Bronchial epithelial cell (primary cell): ENCODE measurements at regions not wholly inside any gene's neighbourhood (a gene's known extent, or its start where the extent isn't known, plus 50 kb on each side); places are given as distances from the start of the nearest gene placed in this dataset.

Source experiments
- DNase-seq: peaks from one replicate; pipeline ENCODE4 v3.0.0-alpha.2; 2010; ENCODE audit warnings: low read depth
- FAIRE-seq: peaks from 2 replicates; lab custom pipeline; 2011; peaks lifted over from hg19 to GRCh38; lab: Jason Lieb, UNC
- H3K27me3 ChIP-seq: 2 replicates; pipeline ENCODE4 v1.5.1; 2011; ENCODE audit warnings: low read length; ENCODE audit not compliant: control insufficient read depth, insufficient read depth
- H3K36me3 ChIP-seq: 2 replicates; pipeline ENCODE4 v1.5.1; 2011; ENCODE audit warnings: low read length; ENCODE audit not compliant: control insufficient read depth, insufficient read depth
- H3K4me3 ChIP-seq: 2 replicates; pipeline ENCODE4 v1.5.1; 2011; ENCODE audit warnings: mild to moderate bottlenecking, low read depth, low read length, control low read depth
- CTCF ChIP-seq: IDR thresholded peaks from 2 replicates; pipeline ENCODE4 v1.5.1; 2011; ENCODE audit warnings: mild to moderate bottlenecking, moderate library complexity, low read length, control low read depth, inconsistent platforms; ENCODE audit not compliant: insufficient read depth, severe bottlenecking

GRCh38 chr2:129794116-129794515 lies 185.3 kb upstream of the RAB6C start:
- no peak overlapping the region for H3K4me3 ChIP-seq
- FAIRE-seq (no peak), DNase-seq (no peak)
- H3K27me3 ChIP-seq, result no peaks in the 10 kb centered on the region
- TF ChIP-seq CTCF, result no peak
- no peaks in the 10 kb centered on the region for H3K36me3 ChIP-seq

GRCh38 chr2:129794540-129794939 lies 184.9 kb upstream of the RAB6C start:
- no peaks in the 10 kb centered on the region for H3K27me3 ChIP-seq
- FAIRE-seq, result no peak

GRCh38 chr2:129796225-129796624 lies 183.2 kb upstream of the RAB6C start:
- H3K27me3 ChIP-seq, result no peaks in the 10 kb centered on the region
- H3K4me3 ChIP-seq, result no peak overlapping the region
- FAIRE-seq (no peak), DNase-seq (no peak)
- TF ChIP-seq CTCF, result no peak
- H3K36me3 ChIP-seq, result no peaks in the 10 kb centered on the region

More at GRCh38 chr2:129794540-129794939, 184.9 kb upstream of the RAB6C start:
- Histone ChIP-seq H3K36me3 (no peaks in the 10 kb centered on the region), H3K4me3 (no peak overlapping the region)
- no peak for DNase-seq
- TF ChIP-seq CTCF, result no peak

- Histone ChIP-seq H3K36me3 (no peaks in the 10 kb centered on the region), H3K4me3 (no peak overlapping the region), H3K27me3 (no peaks in the 10 kb centered on the region)
- TF ChIP-seq CTCF, result no peak
- FAIRE-seq (no peak), DNase-seq (no peak)
These were observed 182.5 kb upstream of the RAB6C start for GRCh38 chr2:129796801-129797488.

GRCh38 chr2:129797489-129798300 lies 181.8 kb upstream of the RAB6C start:
- Histone ChIP-seq H3K27me3 (no peaks in the 10 kb centered on the region), H3K36me3 (no peaks in the 10 kb centered on the region), H3K4me3 (no peak overlapping the region)
- TF ChIP-seq CTCF, result no peak
- DNase-seq (no peak), FAIRE-seq (no peak)

GRCh38 chr2:129798301-129798581 lies 181.2 kb upstream of the RAB6C start:
- no peaks in the 10 kb centered on the region for H3K36me3 ChIP-seq
- H3K4me3 ChIP-seq, result no peak overlapping the region
- DNase-seq (no peak), FAIRE-seq (no peak)
- H3K27me3 ChIP-seq, result no peaks in the 10 kb centered on the region
- no peak for TF ChIP-seq CTCF
